22Rv1 (cell line): ENCODE measurements at regions not wholly inside any gene's neighbourhood (a gene's known extent, or its start where the extent isn't known, plus 50 kb on each side); places are given as distances from the start of the nearest gene placed in this dataset.

Experiments used
- CTCF ChIP-seq: fragments of 450-650 bp; IDR thresholded peaks from 2 replicates; pipeline ENCODE4 v1.5.1; 2017; ENCODE audit warnings: mild to moderate bottlenecking
- ZFX ChIP-seq: fragments of 450-650 bp; IDR thresholded peaks from 2 replicates; pipeline ENCODE4 v1.6.1; 2017; ENCODE audit warnings: antibody characterized with exemption, borderline replicate concordance

- TF ChIP-seq CTCF = no peak
- no peak for TF ChIP-seq ZFX
Measured at GRCh38 chr2:52955079-52955478, 812.5 kb upstream of the CHAC2 start.
